Caki2 (cell line): ENCODE measurements at regions not wholly inside any gene's neighbourhood (a gene's known extent, or its start where the extent isn't known, plus 50 kb on each side); places are given as distances from the start of the nearest gene placed in this dataset.
"Not testable (repeated sequence)": the region's sequence is repeated elsewhere in the genome, so short reads cannot be mapped to it uniquely, and the experiment has no call there.

Source experiments
- DNase-seq: peaks from one replicate; pipeline ENCODE4 v3.0.0-alpha.2; 2015; ENCODE audit warnings: low read depth
- in situ Hi-C: cut with HindIII; loops from 2 replicates; pipeline ENCODE4 v1.10.0; 2016; ENCODE audit warnings: low sequenced_read_pairs, low pct_unique_long_range_greater_than_20kb, mixed read lengths

DNA sequence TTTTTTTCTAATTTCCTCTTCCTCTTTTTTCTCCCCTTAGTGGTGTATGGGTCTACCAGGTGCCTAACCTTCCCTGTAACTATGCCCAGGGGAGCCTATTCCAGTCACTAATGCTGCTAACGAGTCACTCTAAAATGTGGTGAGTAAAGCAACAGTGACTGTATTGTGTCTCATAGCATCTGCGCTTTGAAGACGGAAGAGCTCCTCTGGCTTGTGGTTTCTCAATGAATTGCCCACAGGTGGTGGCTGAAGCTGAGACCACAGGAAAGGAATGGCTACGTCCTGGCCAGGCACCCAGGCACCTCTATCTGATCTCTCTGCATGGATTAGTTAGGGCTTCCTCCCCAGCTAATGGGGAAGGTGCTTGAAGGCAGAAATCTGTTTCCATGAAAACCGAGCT, 763.5 kb upstream of the FRG1 start:
- no peak for DNase-seq
- in situ Hi-C loops, result no loop called here

DNA sequence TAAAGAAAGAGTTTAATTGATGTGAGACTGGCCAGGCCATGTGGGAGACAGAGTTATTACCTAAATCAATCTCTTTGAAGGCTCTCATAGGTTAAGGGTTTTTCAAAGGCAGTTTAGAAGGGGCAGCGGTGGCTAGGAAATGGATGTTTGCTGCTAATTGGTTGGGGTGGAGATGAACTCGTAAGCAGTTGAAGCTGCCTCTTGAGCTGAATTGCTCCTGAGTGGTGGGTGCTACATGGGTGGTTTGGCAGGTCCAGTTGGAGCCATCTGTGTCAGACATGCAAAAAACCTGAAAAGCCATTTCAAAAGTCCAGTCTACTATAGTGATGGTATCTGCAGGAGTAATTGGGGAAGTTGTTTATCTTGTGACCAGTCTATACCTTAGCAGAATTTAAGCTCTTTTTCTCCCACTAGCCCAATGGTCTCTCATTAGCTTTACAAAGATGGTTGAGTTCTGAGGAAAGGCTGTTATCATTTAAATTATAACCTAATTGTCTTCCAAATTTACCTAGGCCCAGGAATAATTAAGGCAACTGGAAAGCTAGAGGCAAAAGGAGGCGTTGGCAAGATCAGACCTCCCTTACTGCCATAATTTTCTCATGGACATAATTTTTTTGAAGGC, 762.4 kb upstream of the FRG1 start:
- in situ Hi-C loops, result no loop called here
- DNase-seq, result no peak

DNA sequence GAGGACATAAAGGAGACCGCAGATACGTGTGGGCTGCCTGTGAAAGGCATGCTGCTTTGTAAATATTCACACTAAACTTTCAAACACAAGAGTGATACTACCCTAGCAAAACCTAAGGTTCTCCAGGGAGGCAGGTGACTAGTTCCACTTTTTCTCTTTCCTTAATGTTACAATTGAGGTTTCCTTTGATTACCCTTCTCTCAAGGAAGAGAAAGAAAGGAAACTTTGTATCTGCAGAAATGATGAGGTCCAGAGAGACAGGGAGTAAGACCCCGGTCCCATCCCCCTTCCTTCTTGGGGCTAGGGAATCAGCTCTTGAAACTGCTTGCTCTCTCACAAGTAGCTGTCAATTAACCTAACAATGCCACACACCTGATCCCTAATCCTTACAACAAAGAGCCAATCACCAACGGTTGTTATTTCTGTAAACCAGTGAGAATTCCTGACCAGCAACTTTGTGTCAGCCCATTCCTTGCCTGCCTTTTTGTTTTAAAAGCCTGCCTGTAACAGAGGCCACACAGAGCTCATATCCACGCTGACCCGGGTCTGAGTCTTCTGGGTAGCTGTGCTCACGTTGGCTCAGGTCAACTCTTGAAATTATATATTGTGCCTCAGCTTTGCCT, 754.8 kb upstream of the FRG1 start:
- in situ Hi-C loops, result no loop called here
- no peak for DNase-seq

DNA sequence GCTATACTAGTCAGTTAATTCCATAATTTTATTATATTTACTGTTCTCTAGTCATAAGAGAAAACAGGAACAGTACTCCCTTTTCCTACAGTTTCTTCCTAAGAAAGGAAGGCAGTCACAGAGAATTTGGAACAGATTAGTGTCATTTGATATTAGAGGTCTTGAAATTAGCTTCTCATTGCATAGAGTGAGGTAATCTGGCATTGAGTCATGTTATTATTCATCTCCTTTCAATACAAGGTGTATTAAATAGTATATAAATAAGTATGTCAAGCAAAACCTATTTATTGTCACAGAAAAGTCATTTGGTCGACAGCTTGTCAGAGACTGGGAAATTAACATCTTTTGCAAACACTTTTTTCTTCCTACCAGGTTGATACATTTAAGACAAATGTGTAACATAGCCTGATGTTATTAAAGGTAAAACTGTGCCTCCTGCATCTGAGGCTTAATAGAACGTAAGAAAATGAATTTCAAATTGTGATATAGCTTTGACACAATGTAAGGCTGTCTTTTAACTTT, 753.1 kb upstream of the FRG1 start:
- in situ Hi-C loops, result no loop called here
- DNase-seq, result no peak

DNA sequence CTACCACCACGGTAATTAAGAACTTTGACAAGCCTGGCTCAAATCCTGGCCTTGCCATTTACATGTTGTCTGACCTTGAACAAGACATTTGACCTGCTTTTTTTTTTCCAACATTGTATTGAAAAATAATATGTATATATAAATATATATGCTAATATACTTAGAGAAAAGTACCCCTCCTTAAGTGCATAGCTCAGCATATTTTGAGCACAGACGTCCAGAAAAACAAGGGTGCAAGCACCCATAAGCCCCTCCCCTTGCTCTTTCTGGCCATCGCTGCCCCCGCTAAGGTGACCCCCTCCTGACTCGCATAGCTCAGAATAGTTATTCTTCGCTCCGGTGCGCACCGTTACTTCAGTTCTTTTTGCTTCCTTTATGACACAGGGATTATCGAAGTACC, 742.0 kb upstream of the FRG1 start:
- in situ Hi-C loops, result no loop called here
- no peak for DNase-seq

DNA sequence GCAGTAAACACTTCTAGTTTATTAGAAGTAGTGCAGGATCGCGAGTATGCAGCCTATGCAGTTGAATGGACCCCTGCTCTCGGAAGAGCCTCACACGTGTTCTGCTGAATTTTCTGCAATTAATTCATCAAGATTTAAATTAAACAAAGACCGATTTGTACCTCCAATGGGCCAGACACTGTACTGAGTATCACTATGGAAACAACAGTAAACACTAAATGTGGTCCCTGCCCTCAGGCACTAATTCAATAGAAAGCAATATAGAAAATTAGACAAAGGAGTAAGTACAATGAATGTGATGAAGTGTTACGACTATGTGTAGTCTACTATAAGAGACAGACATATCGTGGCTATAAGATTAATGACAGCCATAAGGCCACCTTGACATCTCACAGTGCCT, 740.3 kb upstream of the FRG1 start:
- in situ Hi-C loops, result no loop called here
- no peak for DNase-seq

DNA sequence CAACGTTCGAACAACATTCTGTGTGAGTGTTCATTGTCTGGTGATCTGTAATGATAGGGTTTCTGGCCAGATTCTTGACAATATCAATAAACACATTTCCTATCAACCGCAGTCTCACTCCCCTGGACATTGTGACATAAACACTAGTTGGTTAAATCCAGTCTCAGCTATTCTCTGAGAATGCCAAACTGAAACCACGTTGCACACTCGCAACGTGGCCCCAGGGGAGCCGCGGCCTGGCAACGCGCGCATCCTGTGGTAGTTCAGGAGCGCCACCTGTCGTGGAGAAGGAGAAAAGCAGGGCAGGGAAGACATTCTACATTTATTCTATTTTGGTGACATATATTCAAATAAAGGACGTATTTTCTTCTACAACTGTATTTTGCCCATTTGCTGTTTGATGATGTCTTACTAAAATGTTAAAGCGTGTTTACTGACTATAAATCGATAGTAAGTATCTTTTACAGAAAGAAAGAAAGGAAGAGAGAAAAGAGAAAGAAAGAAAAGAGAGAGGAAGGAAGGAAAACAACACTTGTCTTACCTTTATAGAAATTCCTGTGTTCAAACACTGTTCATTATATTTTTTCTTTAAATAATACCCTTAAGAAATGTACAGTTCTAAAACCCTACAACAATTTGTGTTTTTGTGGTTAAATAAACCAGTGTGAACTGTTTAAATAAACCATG, 738.3 kb upstream of the FRG1 start:
- in situ Hi-C loops, result no loop called here
- peak; percentile 31 for DNase-seq

DNA sequence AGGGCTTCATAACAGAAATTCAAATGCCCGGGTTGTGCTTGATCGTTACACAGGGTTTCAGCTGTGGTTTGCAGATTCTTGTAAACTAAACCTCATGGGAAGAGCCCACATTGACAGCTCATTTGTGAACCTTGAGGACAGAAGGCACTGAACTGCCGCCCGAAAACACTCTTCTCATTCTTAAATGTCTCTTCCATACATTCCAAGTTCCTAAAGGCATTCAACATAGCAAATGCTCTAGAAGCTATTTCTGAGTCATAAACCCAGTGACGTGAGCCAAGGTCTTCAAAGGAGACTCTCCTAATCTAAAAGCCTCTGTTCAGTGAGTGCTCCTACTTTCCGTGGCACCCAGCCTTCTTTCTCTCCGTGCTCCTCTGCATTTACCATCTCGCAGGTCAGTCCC, 737.8 kb upstream of the FRG1 start:
- in situ Hi-C loops, result no loop called here
- DNase-seq, result no peak

DNA sequence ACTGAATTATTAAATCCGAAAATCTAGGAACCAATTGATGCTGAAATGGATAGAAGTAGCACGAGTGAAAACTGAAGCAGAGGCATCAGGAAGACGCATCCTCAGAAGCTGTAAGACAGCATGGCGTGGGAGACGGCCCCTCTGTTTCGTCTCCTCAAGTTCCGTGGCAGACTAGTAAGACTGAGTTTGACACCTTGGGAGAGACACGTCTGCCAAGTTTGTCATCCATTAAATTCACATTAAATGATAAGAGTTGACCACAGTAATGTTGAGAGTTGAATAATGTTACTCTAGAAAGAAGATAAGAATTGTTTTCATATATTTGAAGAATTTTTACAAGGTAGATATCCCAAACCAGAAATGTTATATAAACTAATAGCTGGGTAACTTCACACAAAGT, 736.1 kb upstream of the FRG1 start:
- in situ Hi-C loops, result no loop called here
- no peak for DNase-seq

DNA sequence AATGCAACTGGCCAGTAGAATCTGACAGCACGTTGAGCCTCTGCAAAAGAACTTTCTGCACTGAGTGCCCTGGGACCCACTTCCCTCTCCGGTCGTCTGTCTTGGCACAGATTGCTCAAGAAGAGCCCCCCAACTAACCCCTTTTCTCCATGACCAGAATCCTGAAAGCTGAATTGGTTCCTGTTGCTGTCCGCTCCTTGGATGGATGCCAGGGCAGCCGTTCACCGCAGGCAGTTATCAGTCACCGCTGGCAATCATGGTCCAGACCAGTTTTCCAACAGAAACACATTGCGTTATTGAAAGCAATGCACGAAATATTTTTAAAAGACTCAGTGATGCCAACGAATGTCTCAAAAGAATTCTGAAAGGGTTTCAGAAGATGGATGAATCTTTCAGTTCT, 733.7 kb upstream of the FRG1 start:
- no peak for DNase-seq
- in situ Hi-C loops, result no loop called here

DNA sequence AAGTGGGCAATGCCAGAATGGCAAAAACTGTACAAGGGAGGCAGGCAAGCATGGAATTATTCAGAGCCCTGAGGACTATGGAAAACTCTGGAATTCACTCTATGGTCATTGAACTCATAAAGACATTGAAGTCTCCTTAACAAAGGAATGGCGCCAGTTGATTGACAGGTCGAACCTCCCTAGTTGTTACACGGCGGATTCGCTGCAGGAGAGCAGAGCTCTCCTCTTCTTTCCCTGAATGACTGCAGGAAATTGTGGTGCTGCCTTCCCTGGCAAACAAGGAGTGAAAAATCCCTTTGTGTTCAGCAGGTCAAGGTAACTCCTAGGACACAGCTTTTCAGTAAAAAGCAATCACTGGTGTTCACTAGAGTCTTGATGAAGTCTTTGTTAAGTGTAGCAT, 732.8 kb upstream of the FRG1 start:
- DNase-seq, result no peak
- in situ Hi-C loops, result no loop called here

DNA sequence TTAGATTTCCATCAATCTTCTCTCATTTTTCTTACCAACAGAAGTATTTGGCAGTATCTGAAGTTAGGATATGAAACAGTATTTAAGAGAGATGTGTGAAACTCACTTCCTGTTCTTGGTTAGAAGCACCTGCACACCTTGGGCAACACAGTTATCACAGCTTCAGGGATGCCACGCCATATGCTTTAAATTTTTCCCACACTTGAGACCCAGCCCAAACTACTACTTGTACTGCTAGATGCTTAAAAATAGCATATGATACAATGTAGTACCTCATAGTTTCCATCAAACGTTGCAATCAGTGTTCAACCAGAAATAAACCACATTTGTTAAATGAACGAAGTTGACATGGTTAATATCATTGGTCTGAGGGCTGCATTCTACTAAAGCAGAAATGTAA, 725.1 kb upstream of the FRG1 start:
- in situ Hi-C loops, result no loop called here
- no peak for DNase-seq

DNA sequence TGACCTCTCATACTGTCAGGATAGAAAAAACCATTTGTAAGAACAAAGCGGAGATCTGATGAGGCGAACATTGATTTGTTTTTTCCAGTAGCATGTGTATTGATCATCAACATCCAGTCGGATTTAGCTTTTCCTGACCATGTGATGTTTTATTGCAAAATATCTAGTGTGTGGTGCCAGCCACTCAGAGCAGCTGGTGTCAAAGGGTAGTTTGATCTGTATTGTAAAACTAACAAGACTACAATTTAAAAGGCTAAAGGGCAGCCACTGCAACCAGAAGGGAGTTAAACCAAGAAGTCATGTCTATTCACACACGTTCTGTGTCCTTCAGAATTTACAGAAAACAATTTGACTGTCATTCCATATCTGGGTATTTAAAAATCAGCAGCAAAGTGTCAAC, 719.0 kb upstream of the FRG1 start:
- DNase-seq, result no peak
- in situ Hi-C loops, result no loop called here

DNA sequence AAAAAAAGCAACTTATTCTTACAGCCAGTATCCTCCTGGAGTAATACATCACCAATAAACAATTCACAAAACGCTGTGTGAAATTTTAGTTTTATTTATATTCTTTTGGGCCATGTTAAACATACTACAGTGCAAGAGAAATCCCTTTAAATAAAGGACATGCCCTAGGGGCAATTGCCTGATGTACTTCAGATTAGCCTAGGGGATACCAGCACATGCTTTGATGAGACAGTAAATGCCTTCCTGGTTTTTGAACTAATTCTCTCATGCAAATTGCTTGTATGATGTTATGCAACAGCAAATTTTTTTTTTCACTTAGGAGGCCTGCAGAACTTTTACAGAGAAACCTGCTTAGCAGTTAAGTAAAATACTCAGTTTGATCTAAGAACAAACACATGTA, 711.9 kb upstream of the FRG1 start:
- DNase-seq, result no peak
- in situ Hi-C loops, result no loop called here

DNA sequence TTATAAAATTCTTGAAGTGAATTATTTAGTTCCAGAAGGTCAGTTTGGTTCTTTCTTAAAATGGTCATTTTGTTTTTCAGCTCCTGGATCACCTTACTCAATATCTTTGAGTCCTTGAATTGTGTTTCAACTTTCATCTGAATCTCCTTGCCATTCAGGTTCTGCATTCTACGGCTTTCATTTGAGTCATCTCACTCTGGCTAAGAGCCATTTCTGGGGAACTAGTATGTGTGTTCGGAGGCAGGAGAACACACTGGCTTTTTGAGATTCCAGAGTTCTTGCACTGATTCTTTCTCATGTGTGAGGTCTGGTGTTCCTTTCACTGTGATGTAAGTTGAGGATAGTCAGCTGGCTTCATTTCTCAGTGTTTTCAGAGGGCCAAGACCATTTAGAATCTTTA, 708.4 kb upstream of the FRG1 start:
- in situ Hi-C loops, result no loop called here
- DNase-seq, result no peak

DNA sequence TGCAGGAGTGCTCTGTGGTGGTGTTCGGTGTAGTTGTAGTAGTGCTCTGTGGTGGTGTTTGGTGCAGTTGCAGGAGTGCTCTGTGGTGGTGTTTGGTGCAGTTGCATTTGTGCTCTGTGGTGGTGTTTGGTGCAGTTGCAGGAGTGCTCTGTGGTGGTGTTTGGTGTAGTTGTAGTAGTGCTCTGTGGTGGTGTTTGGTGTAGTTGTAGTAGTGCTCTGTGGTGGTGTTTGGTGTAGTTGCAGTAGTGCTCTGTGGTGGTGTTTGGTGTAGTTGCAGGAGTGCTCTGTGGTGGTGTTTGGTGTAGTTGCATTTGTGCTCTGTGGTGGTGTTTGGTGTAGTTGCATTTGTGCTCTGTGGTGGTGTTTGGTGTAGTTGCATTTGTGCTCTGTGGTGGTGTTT, 706.9 kb upstream of the FRG1 start:
- DNase-seq, in situ Hi-C loops: not testable (repeated sequence)

DNA sequence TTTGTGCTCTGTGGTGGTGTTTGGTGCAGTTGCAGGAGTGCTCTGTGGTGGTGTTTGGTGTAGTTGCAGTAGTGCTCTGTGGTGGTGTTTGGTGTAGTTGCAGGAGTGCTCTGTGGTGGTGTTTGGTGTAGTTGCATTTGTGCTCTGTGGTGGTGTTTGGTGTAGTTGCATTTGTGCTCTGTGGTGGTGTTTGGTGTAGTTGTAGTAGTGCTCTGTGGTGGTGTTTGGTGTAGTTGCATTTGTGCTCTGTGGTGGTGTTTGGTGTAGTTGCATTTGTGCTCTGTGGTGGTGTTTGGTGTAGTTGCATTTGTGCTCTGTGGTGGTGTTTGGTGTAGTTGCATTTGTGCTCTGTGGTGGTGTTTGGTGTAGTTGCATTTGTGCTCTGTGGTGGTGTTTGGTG, 705.7 kb upstream of the FRG1 start:
- in situ Hi-C loops, result not testable (repeated sequence)

DNA sequence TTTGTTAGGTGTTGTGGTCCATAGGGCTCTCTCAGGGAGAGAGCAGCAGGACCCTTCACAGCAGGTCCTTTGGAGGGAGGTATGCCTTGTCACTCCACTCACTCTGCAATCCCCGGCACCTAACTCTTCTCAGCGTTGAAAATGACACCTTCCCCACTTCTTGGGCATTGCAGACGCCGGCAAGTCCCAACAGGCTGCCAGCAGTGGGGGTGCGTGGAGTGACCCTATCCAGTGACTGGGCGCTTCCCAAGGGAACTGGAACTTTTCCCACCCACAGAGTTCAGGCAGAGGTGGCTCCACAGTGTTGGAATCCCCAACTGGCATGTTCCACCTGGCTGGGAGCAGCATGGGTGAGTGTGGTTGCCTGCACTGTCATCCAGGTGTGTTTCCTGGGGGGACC, 705.1 kb upstream of the FRG1 start:
- DNase-seq, result no peak
- in situ Hi-C loops, result no loop called here

More for the DNA sequence above, 705.7 kb upstream of the FRG1 start:
- not testable (repeated sequence) for DNase-seq

DNA sequence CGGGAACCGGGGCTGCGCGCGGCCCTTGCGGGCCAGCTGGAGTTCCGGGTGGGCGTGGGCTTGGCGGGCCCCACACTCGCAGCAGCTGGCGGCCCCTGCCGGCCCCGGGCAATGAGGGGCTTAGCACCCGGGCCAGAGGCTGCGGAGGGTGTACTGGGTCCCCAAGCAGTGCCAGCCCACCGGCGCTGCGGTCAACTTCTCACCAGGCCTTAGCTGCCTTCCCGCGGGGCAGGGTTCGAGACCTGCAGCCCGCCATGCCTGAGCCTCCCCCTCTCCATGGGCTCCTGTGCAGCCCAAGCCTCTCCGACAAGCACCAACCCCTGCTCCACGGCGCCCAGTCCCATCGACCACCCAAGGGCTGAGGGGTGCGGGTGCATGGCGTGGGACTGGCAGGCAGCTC, 704.4 kb upstream of the FRG1 start:
- DNase-seq, in situ Hi-C loops: not testable (repeated sequence)

DNA sequence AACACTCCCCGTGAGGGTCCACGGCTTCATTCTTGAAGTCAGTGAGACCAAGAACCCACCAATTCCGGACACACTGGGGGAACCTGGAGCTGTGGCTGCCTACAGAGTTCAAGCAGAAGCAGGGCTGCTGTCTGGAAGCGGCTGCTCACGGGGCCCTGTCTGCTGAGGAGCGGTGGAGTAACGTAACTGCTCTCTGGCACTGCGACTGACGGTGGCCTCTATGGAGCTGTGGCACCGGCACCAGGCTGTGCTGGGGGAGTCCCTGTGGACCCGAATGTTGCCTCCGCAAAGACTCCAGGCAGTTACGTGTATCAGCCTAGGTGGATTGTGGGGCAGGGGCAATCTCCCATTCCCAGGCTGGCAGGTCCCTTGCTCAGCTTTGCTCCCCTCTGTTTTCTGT, 703.3 kb upstream of the FRG1 start:
- DNase-seq, result no peak
- in situ Hi-C loops, result no loop called here
